HPDE6-E6E7 (cell line): ENCODE measurements at regions not wholly inside any gene's neighbourhood (a gene's known extent, or its start where the extent isn't known, plus 50 kb on each side); places are given as distances from the start of the nearest gene placed in this dataset.

Source experiments
- DNase-seq: peaks from one replicate; pipeline ENCODE4 v3.0.0; 2011; ENCODE audit warnings: missing footprints; ENCODE audit errors: extremely low spot score

DNA sequence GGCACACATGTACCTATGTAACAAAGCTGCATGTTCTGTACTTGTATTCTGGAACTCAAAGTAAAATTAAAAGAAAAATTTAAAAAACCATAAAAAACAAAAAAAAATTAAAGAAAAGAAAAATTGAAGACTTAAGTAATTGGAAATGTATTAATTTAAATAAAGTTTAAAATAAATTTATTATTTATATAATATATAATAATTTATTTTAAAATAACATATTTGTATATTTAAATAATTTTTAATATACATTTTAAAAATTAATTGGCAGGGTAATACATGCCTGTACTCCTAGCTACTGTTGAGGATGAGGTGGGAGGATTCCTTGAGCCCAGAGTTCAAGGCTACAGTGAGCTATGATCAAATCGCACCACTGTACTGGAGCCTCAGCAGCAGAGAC, 1830.6 kb upstream of the CELF4 start:
- DNase-seq, result no peak

DNA sequence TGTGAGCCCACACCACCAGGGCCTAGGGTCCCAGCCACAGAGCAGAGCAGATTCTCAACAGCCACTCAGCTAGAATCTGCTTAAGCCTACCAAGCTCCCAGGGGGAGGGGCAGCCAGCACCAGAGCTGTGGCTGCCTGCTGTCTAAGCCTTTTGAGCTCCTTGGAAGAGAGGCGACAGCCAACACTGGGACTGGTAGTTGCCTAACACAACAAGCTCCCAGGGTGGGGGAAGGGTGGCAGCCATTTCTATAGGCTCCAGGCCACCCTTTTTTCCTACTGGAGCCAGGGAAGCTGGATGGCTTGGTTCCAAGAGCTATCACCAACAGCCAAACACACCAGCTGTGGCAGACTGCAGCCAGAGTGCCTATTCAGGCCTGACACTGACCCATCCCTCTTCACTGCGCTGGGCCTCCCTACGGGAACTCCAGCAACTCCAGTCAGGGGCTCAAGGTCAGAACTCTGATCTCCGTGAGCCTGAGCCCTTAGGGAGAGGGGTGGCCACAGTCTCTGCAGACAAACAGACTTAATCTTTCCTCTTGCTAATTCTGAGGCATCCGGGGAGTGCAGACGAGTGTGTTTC, 1824.3 kb upstream of the CELF4 start:
- no peak for DNase-seq

DNA sequence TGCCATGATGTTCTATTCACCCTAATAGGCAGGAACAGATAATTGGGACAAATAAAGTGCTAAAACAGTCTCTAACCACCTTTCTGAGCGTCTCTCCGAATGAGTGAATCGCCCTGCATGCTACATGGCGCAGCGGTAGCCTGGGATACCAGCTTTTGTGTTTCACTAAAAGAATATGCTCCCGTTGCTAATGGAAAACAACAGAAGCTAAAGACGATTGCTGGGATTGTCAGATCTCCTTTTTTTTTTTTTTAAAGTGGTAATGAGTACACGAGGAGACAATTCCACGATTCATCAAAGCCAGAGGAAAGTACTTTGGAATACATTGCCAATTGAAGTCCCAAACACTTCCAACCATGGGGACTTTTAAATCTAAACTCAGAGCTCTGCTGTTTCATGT, 1815.3 kb upstream of the CELF4 start:
- DNase-seq, result no peak

DNA sequence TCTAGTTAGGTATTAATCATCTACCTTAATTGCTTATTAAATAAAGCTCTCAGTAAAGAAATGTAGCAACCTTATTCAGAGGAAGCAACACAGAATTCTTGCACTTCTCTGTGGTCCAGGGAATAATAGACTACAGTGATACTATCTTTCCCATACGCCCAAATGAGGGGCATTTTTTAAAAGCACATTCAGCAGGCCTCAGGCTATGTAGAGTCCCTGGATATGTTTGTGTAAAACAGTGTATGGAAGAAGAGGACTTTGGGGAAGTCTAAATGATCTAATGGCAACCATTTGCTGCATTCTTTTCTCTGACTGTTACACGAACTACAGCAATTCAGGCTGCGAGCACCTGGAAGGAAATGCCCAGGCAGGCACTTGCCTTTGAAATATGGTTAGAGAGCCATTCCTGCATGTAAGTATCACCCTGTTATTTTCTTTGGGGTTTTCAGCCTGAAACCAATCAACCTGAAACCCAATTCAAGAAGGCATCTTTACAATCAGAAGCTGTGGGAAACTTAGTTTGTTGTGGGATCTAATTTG, 1814.7 kb upstream of the CELF4 start:
- DNase-seq, result no peak

DNA sequence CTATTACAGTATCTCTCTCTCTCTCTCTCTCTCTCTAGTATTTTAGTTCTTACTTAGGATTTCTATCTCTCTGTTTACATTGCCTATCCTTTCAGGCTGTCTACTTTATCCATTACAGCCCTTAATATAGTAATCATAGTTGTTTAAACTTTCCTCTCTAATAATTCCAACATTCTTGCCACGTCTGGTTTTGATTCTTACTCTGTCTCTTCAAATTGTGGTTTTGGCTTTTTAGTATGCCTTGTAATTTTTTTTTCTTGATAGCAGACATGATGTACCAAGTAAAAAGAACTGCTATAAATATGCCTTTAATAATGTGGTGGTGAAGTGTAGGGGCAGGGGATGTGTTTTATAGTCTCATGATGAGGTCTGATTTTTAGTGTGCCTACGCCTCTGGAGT, 1809.5 kb upstream of the CELF4 start:
- DNase-seq, result no peak

DNA sequence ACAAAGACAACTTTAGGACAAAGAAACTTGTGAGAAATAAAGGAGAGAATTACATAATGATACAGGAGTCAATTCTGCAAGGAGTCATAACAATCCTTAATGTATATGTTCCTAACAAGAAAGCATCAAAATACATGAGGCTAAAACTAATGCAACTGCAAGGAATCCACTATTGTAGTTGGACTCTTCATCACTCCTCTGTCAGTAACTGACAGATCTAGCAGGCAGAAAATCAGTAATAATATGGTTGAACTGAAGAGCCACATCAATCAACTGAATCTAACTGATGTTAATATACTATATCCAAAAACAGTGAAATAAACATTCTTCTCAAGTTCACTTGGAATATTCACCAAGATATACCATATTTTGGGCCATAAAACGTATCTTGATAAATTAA, 1806.4 kb upstream of the CELF4 start:
- DNase-seq, result no peak

DNA sequence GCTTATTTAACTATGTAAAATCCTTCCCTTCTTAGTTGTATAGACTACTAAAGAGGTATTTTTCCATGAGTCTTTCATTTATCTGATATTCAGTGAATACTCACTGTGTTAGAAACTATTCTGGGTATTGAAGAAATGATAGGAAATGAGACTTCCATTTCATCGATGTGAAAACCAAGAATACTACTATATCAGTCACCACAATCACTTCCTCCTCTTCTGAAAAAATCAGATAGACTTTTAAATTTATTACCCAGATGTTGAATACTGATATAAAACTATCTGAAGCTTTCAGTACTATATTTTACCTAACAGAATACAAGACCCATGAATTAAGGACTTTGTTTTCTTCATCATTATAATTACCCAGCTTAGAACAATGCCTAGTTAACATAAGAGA, 1801.1 kb upstream of the CELF4 start:
- no peak for DNase-seq

DNA sequence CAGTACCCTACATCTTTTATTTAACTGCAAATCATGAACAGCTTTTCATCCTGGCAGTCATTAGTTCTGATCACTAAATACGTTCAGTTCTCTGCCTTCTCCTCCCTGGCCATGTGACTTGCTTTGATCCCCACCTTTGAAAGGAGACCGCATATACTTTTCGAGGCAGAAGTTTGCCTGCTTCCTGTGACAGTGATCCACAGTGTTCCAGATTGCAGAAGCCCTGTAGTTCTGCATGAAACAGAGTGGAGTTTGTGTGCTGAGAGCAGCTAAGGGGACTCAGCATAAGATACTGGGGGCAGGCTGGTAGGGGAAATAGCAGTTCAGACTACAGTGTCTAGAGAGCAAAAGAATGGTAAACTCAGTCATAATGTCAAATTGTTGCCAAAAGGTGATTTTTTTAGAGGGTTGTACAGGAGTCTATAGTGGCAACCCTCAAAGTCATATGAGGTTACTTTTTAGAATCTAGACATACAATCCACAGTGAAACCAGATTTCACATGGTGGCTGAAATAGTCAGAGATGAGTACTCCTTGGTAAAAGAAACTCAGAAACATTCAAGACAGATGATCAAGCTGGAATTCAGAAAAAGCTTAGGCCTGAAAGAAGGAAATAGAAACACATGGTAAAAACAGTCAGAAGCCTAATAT, 1800.4 kb upstream of the CELF4 start:
- DNase-seq, result no peak

DNA sequence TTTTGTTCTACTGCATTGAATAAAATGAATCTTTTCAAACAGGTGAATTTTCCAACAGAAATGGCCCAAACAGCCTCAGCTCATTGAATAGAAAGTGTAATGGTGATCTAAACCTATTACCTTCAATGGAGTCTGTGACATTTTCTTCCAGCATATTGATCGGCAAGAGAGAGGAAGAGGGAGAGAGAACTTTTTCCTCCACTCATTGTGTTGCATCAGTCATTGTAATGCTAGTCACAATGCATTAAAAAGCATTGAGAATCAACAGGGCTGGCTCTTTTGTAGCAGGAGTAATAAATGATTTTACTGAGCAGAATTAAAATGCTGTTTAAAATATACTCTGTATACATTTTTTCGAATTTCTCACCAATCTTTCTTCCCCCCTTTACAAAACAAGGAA, 1794.5 kb upstream of the CELF4 start:
- DNase-seq, result no peak

DNA sequence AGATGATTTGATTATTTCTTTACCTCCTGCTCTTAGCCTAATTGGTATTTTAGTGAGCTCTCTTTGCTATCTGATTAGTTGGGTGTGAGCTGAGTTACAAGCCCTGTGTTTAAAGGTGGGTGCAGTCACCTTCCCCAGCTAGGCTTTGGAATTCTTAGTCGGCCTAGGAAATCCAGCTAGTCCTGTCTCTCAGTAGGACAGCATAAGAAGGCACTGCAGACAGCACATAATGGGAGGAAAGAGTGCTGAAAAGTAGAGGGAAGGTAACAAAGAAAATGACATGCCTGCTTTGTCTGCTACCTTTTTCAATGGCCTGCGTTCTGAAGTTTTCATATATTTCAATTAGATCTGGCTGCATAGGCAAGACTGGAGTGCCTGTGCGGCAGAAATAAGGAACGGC, 1794.0 kb upstream of the CELF4 start:
- no peak for DNase-seq

DNA sequence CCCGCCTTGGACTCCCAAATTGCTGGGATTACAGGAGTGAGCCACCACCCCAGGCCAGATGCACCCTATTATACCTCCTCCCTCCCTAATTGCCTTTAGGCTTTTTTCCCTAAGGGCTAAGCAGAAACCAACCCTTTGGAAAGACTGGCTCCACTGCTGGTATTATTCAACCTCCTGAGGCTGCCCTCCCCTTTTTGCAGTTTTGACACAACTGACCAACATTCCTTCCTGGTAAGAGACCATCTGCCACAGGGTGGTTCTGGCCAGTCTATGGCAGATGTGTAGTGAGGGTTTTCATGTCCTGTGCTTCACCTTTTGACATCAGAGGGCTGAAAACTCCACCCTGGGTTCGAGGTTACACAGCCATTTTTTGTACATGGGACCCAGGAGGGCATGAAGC, 1785.3 kb upstream of the CELF4 start:
- no peak for DNase-seq

DNA sequence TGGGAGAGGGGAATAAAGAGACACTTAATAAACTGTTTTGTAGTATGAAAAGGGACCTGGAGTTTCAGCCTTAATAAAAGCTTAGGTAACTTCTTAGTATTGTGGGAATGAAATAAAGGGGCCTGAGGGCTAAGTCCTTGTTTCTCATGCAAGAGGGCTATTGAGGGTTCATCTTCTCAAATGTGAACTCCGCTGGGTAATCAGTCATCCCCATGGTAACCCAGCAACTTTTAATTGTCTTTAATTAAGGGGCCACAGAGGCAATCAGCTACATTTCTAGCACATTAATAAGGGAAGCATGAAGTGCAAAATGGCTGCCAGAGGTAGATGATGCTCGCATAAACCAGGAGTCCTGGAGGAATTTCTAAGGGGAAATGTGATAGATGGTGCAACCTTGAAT, 1784.2 kb upstream of the CELF4 start:
- DNase-seq, result no peak

DNA sequence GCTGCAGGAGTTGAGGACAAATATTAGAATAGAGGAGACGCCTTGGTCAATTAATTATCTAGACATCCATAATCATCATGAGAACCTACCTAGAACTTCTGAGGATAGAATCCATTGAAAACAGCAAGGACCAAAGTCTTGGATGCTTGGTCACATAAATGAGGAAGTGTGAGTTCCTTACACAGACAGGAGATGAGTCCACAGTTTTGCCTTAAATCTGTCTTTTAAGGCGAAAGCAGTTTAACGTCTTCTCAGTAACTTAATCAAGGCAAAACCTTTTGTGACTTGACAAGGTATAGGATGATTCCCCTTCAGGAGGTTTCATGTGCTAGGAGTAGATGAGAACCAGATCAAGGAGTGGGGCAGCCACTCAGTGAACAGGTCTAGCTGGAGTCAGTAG, 1783.2 kb upstream of the CELF4 start:
- DNase-seq, result no peak

DNA sequence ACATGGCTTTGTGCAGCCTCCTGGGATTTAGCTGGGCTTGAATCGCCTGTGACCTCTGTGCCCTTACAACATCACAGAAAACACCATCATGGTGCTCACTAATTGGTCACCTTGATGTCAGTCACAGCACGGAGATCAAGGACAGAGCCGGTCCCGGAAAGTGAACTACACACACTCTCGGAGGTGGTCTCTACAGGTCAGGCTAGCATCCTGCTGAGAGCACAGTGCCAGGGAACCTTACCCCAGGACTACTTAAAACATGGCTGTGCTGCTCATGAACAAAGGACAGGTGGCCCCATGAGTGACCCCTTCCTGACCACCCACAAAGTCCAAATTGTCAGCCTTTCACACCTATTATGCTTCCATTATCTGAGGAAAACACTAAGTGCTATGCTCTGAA, 1782.1 kb upstream of the CELF4 start:
- DNase-seq, result no peak

DNA sequence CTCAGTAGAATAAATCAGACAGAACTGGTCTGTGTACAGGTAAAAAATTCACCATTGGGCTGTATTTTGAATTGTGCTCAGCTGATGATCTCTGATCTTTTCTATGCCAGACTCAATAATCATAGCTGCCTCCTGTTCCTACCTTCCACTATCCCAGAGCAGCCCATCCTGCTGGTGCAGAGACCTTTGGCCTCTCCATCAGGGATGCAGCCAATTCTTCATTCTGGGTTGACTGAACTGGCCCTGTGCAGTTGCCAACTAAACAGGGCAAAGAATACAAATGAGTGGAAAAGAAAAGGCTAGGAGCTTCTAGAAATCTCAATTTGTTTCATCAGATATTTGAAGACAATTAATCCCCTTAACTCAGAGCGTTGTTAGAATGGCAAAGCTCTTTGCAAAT, 1781.3 kb upstream of the CELF4 start:
- no peak for DNase-seq

DNA sequence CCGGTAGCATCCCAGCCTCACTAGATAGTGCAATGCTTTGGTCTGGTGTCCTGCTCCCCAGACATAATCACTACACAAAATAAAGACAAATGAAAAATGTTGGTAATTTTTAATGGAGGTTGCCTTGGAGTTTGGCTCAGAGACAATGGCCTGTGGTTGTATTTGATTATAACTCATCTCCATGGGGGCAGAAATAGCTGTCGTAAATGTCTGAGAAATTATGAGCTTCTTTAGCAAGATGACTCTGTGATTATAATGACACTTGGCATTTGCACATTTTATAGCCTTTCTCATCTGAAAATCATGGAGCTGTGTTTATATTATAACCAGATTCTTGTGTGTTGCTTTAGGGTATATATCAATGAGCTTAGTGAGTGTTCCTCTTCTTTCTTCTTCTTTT, 1779.7 kb upstream of the CELF4 start:
- DNase-seq, result no peak

DNA sequence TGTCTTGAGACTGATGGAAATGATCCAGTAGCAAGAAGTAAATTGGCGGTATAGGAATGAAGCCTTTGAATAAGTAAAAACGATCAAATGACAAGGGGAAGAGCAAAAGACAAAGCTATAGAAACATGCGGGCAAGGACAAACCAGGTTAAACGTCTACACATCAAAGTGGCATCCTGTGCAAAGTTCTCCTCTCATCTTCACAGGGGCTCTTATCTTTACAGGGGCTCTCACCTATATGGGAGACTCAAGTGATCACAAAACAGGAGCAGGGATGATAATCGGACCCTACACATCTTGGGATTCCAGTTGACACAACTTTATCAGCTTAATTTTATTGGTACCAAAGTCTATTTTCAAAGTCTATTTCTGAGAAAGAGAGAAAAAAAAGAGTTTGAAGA, 1778.9 kb upstream of the CELF4 start:
- no peak for DNase-seq

DNA sequence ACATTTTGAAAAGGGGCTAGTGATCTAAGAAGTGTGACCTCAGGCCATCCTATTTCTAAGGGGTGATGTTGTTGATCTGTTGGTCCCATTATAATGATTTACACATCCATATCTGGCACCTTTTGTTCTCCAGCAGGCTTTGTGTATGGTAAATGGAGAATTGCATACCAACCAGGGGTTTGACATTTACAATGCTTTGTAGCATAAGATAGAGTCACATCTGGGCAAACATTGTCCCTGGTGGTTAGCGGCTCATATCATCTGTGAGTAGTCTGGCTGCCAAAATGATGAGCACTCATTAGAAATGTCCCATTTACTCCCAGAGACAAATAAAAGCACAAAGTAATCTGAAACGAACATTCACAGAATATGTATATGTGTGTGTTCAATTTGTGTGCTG, 1775.5 kb upstream of the CELF4 start:
- DNase-seq, result no peak

DNA sequence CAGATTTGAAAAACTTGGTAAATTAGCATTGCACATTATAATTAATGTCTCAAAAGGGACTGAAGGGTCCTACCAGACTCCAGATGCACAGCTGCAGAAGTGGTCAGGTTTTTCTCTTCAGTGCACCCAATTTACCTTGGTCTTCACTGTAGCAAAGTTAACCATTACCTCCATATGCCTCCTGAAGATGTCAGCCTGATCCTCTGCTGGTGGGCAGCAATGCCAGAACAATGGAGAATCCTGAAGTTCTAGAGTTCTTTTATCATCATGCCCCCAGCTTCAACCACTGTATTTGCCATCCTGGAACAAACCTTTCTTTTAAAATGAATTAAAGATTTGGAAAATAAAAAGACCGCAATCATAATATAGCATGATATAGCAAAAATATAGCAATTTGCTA, 1774.8 kb upstream of the CELF4 start:
- DNase-seq, result no peak

DNA sequence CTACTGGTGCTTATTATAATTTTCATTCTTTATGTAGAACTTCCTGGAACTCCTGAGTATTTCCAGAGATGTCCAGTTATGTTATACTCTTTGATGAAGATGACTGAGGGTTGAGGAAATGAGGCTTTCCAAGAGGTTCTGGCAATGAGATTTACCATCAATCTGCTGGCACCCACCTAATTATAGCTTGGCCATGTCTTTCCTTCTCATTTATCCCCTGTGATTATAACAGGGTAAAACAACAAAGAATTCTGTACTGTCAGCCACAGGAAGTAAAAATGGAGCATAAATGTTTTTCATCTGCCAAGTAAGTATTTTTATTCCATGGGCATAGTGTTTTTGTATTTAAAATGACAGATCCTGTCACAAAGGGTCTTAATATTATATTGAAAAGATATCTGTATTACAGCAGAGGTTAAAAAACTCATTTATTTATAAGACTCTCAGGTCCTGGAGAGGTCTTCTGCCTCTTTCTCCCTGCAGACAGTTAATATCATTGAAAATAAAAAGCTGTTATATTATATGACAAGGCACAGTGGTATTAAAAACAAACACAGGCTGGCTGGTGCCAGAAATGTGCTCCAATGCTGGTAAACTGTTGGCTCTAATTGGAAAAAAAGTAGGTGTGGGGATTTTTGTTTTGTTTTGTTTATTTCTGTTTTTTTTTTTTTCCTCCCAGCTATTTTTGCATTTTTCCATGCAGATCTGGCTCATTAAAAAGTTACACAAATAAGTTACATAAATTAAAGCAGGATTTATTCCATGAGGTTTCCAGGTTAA, 1764.1 kb upstream of the CELF4 start:
- no peak for DNase-seq

DNA sequence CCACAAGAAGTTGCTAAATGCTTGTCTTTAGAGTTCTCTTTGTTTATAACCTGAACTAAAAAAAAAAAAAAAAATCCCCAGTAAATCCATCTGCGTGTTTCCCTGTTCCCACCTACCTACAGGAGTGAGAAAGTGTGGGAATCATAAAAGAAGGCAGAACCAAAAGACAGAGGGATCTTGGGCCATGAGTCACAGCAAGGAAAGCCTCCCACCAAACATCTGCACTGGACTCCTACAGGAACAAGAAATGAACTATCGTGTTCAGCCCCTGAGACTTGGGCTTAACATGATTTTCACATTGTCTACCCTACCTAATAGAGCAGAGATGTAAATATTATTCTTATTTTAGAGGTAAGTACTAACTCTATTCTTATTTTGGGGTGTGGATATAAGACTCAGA, 1761.2 kb upstream of the CELF4 start:
- no peak for DNase-seq

DNA sequence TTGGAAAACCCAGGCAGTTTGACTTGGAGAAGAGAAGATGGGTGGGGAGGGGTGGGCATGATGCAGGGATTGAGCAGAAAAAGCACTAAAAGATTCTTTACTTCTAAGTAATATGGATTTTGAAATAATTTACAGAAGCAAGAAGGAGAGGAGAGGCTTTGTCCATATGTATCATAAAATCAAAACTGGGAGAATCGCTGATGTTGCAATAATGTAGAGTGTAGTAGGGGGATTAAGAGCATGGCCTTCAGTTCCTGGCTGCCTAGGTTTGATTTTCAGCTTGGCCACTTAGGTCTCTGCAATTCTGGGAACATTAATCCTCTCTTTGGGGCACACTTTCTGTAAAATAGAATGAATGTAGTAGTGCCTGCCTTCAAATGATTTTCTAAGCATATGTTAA, 1760.4 kb upstream of the CELF4 start:
- no peak for DNase-seq

DNA sequence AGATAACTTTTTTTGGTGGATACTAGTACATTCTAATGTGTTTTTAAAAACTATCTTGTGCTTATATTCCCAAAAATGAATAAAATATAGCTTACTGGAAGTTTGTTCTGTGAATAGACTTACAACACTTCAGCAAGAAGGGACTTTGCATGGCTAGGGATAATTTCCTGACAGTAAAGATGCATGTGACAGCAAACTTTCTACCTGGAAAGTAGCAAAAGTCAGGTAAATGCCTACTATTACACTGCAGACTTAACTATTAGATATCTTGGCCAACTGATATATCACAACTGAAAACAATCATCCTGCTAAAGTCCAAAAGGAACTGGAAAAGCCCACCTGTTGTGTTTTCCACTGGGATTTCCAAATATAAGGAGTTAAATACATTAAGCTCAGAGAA, 1753.5 kb upstream of the CELF4 start:
- no peak for DNase-seq
